ENCODE measurements at regions not wholly inside any gene's neighbourhood (a gene's known extent, or its start where the extent isn't known, plus 50 kb on each side); places are given as distances from the start of the nearest gene placed in this dataset.

DNA sequence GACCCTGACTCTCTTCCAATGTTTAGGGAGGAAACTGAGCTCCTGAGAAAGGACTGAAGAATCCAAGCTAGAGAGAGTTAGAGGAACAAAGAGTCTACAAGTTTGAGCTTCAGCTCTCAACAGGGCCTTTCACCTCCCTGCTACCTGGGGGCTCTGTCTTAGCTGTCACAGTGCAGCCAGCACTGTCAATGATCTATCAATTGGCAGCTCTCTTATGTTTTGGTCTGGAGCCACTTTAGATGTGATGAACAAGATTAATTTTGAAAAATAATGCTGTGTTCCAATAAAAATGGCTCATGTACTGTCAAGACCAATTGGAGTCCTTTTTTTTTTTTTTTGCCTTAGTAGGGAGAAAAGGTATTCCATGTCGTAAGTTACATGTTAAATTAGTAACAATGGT lies 215.8 kb upstream of the TRIB2 start:
- peak overlapping the region in 3 of 4 donors; percentile 40 to 94 (median 92) for H3K4me3 Mint-ChIP-seq
- peaks cover 54 to 66% (median 64%) of the 10 kb centered on the region in 3 donors for H3K4me1 Mint-ChIP-seq
- H3K9me3 Mint-ChIP-seq, result peaks cover 0 to 2% (median 0%) of the 10 kb centered on the region in 3 donors
- peak overlapping the region; percentile 30 to 91 (median 60) for H3K27ac Mint-ChIP-seq
- H3K36me3 Mint-ChIP-seq, result peaks cover 2% of the 10 kb centered on the region
- peaks cover 15% of the 10 kb centered on the region for H3K27me3 Mint-ChIP-seq

DNA sequence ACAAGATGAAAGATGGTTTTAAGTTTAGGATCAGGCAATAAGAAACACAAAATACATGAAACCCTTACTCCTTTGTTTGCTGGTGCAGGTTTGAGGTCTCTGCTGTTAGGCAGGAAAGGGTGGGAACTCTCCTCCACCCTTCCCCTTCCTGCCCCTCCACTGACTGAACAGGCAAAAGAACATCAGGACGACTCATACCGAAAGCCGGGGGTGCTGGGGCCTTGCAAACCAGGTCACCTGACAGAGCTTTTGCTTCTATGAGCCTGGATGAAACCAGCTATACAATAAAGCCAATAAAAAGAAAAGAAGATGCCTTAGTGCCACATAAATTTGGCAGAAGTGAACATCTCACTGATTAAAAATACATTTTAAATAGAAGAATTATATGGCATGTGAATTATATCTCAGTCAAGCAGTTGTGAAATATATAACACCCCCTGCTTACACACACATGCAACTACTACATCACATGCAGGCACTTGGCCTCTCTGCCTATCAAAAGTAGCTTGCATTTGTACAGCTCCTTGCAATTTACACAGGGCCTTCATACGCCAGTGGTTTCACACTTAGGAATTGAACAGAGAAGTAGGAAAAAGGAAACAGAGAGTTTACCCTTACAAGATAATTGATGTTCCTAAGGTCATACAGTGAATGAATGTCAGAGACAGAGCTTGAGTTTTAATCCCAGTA lies 215.1 kb upstream of the TRIB2 start:
- H3K27me3 Mint-ChIP-seq, result peaks cover 16% of the 10 kb centered on the region
- peak overlapping the region; percentile 40 to 94 (median 82) for H3K4me3 Mint-ChIP-seq
- H3K9me3 Mint-ChIP-seq, result no peaks in the 10 kb centered on the region
- peaks cover 2% of the 10 kb centered on the region for H3K36me3 Mint-ChIP-seq
- H3K4me1 Mint-ChIP-seq, result peaks cover 57 to 69% (median 64%) of the 10 kb centered on the region in 3 donors
- peak overlapping the region; percentile 30 to 91 (median 60) for H3K27ac Mint-ChIP-seq

DNA sequence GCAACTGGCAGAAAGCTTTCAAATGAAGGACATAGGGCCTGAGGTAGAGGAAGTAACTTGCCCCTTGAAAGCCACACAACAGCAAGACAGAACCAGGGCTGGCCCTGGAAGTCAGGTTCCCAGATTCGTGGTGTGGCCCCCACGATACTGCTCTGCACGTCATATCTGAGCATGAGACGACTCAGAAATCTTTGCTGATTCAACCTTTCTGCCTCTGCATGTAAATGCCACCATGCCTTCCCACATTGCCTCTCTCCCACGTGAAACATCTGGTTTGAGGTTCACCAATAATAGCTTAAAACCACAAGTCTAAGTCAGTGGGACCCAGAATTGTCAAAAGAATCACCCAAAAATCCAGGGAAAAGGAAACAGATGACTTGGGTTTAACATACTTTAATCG lies 214.0 kb upstream of the TRIB2 start:
- Mint-ChIP-seq H3K27me3 (peaks cover 24% of the 10 kb centered on the region), H3K4me1 (peaks cover 63 to 77% (median 71%) of the 10 kb centered on the region in 3 donors), H3K27ac (peak overlapping the region; percentile 15 to 69 (median 29)), H3K36me3 (peaks cover 2% of the 10 kb centered on the region), H3K9me3 (no peaks in the 10 kb centered on the region), H3K4me3 (peak overlapping the region in 1 of 4 donors; percentile 63)

DNA sequence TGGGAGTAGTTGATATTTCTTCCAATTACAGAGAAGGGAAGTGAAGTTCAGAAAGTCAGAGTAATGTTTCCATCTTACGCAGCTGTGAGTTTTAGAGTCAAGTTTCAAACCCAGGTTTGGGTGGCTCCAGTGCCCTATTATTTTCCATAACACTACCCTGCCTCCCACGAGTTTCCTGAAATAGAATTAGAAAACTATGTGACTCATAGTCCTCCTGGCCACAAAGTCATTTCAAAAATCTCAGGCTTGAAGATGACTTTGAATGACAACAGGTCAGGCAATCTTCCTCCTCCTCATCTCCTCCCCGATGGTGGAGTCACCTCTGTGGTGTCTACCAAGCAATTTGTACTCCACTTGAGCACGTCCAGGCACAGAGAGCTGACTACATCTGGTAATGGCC lies 212.3 kb upstream of the TRIB2 start:
- H3K27me3 Mint-ChIP-seq, result peaks cover 33% of the 10 kb centered on the region
- H3K27ac Mint-ChIP-seq, result no peak overlapping the region
- peak overlapping the region in 1 of 4 donors; percentile 63 for H3K4me3 Mint-ChIP-seq
- H3K4me1 Mint-ChIP-seq, result peaks cover 52 to 66% (median 55%) of the 10 kb centered on the region in 3 donors
- H3K9me3 Mint-ChIP-seq, result no peaks in the 10 kb centered on the region
- peaks cover 3% of the 10 kb centered on the region for H3K36me3 Mint-ChIP-seq

DNA sequence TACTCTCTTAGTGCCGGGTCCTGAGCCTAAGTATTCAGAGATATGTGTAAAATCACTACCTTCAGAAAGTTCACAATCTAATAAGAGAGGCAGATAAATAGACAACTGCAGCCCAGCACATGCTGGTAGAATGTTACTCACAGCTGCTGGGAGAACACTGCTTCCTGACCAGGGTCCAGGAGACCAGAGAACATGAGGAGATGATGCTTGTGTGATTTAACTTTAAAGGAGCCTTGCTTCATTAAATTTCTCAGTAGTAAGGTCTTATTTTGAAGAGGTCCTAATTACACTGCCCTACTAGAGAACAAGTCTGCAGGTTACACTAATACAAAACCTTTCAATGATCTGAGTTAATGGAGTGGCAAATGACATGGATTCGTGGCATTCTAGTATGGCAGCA lies 209.9 kb upstream of the TRIB2 start:
- Mint-ChIP-seq H3K4me1 (peaks cover 32 to 46% (median 34%) of the 10 kb centered on the region in 3 donors), H3K27me3 (peaks cover 43% of the 10 kb centered on the region), H3K36me3 (peaks cover 4% of the 10 kb centered on the region), H3K4me3 (peak overlapping the region in 2 of 4 donors; percentile 58 to 82), H3K9me3 (no peaks in the 10 kb centered on the region), H3K27ac (no peak overlapping the region)

DNA sequence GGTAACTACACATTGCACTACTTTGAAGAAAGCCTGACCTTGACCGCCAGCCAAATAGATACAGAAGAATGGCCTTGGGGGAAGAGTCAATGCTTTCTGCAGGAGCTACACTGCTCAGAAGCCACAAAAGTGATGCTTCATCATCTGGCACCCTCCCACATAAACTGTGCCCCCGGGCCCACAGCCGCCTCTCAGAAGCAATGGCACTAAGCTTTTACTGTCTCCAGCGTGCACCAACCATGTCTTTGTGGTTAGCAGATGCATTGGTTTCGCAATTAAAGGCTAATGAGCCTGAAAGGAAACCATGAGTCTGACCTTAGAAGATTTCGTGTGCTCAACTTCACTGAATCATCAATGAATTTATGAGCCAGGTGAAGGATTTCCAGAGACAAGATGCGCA lies 209.4 kb upstream of the TRIB2 start:
- H3K36me3 Mint-ChIP-seq, result peaks cover 4% of the 10 kb centered on the region
- H3K27ac Mint-ChIP-seq, result no peak overlapping the region
- no peaks in the 10 kb centered on the region for H3K9me3 Mint-ChIP-seq
- H3K27me3 Mint-ChIP-seq, result peaks cover 43% of the 10 kb centered on the region
- H3K4me3 Mint-ChIP-seq, result peak overlapping the region in 2 of 4 donors; percentile 58 to 82
- H3K4me1 Mint-ChIP-seq, result peaks cover 27 to 43% (median 31%) of the 10 kb centered on the region in 3 donors

DNA sequence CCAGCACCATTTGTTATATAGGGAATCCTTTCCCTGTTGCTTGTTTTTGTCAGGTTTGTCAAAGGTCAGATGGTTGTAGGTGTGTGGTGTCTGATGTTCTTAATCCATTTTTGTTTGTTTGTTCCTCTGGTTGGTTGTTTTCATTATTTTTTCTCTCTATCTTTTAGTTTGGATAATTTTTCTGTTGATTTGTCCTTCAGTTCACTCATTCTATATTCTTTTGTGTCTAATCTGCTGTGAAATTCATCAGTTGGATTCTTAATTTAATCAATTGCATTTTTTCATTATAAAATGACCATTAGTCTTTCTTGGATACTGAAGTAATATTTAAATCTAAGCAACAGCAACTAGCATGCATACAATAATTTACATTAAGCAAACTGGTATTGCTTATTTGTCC lies 206.7 kb upstream of the TRIB2 start:
- peak overlapping the region in 1 of 3 donors; percentile 63 for H3K27ac Mint-ChIP-seq
- peaks cover 4% of the 10 kb centered on the region for H3K36me3 Mint-ChIP-seq
- H3K4me3 Mint-ChIP-seq, result no peak overlapping the region
- peaks cover 16 to 30% (median 20%) of the 10 kb centered on the region in 3 donors for H3K4me1 Mint-ChIP-seq
- no peaks in the 10 kb centered on the region for H3K9me3 Mint-ChIP-seq
- H3K27me3 Mint-ChIP-seq, result peaks cover 34% of the 10 kb centered on the region

DNA sequence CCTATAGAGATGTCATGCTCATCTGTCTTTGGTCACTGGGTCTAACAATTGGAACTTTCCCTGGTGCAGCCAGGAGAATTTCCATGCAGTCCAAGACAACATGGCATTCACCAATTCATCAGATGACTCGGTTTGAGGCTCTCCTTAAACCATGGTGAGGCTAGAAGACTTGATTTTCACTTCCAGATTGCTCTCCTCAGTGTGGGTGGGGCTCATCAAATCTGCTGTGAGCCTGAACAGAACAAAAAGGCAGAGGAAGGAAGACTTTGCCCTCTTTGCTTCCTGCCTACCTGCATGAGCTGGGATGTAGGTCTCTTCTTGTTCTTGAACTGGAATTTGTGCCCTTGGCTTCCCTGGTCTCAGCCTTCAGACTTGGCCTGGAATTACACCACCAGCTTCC lies 203.4 kb upstream of the TRIB2 start:
- H3K9me3 Mint-ChIP-seq, result no peaks in the 10 kb centered on the region
- peaks cover 16% of the 10 kb centered on the region for H3K27me3 Mint-ChIP-seq
- H3K36me3 Mint-ChIP-seq, result peaks cover 2% of the 10 kb centered on the region
- H3K4me3 Mint-ChIP-seq, result peak overlapping the region in 1 of 4 donors; percentile 47
- H3K27ac Mint-ChIP-seq, result no peak overlapping the region
- H3K4me1 Mint-ChIP-seq, result peaks cover 0 to 14% (median 5%) of the 10 kb centered on the region in 3 donors

DNA sequence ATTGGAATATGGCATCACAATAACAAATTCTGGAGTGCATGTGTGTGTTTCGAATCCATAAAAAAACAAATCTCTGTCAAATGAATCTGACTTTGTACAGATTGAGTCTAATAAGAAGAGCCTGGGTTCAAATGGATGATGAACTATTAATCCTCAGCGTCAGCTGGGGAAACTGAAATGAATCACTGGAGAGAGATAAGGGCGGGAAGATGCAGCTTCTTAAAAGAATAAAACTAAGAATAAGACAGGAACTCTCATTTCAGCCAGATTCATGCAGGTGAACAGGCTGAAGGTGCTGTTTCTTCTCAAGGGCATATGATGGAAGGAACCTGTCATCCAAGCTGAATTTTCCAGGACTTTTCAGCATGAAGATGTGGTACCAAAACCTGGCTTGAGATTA lies 202.6 kb upstream of the TRIB2 start:
- Mint-ChIP-seq H3K27ac (peak overlapping the region in 1 of 3 donors; percentile 2), H3K9me3 (no peaks in the 10 kb centered on the region), H3K4me3 (no peak overlapping the region), H3K27me3 (peaks cover 13% of the 10 kb centered on the region), H3K4me1 (peaks cover 0 to 12% (median 5%) of the 10 kb centered on the region in 3 donors), H3K36me3 (peaks cover 2% of the 10 kb centered on the region)

DNA sequence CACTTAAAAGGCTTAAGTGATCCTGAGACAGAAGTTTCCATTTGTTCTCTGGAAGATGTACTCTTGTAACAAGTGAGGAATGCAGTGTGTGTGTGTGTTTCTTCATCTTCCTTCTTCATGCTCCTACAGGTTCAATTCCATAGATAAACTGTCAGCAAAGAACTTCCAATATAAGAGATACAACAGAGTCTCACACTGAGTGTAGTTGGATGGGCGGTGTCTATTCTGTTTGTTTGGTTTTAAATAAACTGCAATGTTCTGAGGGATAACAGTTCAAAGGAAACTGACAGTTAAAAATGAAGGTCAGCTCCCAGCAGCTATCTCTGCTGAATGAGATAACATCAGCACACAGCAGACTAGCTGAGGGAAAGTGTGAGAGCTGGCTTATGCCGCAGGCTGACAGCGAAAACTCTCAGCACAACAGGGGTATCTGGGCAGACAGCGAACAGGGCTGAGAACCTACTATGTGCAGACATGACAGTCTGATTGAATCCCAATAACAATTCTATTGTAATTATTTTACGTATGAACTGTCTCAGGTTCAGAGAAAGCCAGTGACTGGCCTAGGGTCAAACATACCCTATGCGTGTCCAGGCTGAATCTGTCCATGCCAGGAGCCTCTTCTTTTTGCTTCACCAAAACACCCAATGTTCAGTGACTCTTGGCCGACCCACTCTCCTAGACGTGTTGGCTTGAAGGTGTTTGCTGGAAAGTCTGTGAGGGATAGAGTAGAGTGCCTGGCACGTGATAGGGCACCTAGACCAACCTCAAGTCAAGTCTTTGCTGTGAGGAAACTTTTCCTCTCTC lies 201.9 kb upstream of the TRIB2 start:
- Mint-ChIP-seq H3K27me3 (peaks cover 8% of the 10 kb centered on the region), H3K27ac (no peak overlapping the region), H3K9me3 (no peaks in the 10 kb centered on the region), H3K4me1 (peaks cover 0 to 12% (median 5%) of the 10 kb centered on the region in 3 donors), H3K36me3 (no peaks in the 10 kb centered on the region), H3K4me3 (no peak overlapping the region)

DNA sequence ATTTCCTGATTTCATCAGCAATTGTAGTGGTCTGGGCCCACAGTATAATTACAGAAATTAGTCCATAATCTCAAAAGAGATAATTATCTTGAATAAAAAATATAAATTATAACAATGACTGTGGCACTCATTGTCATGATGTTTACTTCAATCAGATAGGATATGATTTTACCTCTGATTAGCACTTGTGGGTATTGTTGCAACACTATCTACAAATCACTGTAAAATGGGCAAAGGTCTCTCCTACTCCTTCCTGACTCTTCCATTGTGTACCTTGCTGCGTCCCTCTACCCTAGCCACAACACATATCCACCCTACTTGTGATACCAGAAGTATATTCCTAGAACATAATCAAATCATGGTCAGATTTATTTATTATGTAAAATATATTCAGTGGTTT lies 200.9 kb upstream of the TRIB2 start:
- Mint-ChIP-seq H3K27ac (no peak overlapping the region), H3K4me1 (peaks cover 0 to 12% (median 5%) of the 10 kb centered on the region in 3 donors), H3K27me3 (no peaks in the 10 kb centered on the region), H3K9me3 (no peaks in the 10 kb centered on the region), H3K36me3 (no peaks in the 10 kb centered on the region), H3K4me3 (no peak overlapping the region)

DNA sequence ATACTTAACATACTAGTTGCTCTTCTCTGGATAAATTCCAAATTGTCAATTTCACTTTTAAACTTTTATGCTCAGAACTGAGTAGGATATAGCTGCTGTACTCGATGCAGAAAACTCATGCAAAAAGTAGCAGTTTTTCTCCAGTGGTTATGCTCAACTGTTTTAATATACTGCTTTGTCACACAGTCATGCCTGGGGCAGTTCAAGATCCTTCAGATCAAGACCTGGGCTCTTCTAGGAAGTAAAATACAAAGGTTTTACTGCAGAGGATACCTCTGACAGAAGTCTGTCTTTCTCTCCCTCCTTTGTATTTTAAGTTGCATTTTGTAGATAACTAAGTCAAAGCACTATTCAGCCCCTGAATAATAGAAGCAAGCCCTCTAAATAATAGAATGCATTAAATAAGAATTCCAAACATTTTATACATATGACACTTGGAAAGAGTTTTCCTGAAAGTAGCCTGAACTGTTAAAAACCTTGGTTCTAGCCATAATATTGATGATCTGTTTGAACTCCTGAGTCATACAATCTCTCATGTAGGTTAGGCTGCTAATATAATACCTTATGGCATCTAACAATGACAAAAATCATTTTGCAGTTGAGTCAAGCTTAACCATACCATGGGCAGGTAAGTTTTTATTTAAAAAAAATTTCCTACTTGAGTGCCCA lies 183.3 kb upstream of the TRIB2 start:
- no peak overlapping the region for H3K4me3 Mint-ChIP-seq
- H3K27me3 Mint-ChIP-seq, result peaks cover 11% of the 10 kb centered on the region
- no peaks in the 10 kb centered on the region for H3K9me3 Mint-ChIP-seq
- H3K4me1 Mint-ChIP-seq, result no peaks in the 10 kb centered on the region
- H3K36me3 Mint-ChIP-seq, result peaks cover 3% of the 10 kb centered on the region
- H3K27ac Mint-ChIP-seq, result no peak overlapping the region

DNA sequence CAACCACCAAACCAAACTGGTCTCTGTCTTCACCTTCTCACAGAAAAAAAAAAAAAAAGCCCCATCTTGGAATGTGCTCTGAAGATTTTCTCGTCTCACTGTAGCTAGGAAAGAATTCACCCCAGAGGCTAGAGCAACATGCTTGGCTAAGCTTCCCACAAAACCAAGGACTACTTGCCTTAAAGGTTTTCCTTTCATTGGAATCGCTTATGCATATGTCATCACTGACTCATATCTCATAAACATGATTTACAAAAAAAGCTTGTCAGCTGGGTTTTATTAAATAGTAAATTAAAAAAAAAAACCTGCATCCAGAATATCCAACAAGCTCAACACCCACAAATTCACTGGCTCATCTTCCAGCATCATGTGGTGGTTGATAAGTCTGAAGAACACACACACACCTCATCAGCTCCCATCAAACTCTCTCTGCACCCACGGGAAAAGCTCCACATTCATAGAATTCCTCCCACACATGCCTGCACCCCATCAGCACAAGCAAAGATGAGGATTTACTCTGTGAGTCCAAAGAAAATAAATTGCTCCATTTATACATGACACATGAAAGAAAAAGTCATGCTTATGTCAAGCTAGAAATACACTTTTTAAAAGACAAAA lies 182.0 kb upstream of the TRIB2 start:
- H3K4me3 Mint-ChIP-seq, result peak overlapping the region in 1 of 4 donors; percentile 10
- H3K4me1 Mint-ChIP-seq, result peaks cover 0 to under 1% (median under 1%) of the 10 kb centered on the region in 3 donors
- no peak overlapping the region for H3K27ac Mint-ChIP-seq
- no peaks in the 10 kb centered on the region for H3K9me3 Mint-ChIP-seq
- peaks cover 6% of the 10 kb centered on the region for H3K27me3 Mint-ChIP-seq
- H3K36me3 Mint-ChIP-seq, result peaks cover 3% of the 10 kb centered on the region

DNA sequence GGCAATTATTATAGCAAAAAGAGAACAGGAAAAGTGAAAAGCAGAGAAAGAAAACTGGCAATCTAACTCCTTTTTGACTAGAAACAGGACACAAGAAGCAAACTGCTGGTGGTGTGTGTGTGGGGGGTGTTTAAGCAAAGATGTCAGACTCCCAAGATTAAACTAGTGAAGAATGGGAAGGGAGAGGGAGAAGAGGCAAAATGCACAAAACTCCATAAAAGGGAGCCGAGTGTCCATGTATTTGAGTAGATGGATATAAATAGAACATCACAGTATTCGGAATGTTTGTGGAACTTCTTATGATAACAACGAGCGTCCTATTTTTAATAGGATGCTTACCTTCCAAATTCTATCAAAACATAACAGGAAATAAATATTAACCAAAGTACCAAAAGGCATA lies 179.8 kb upstream of the TRIB2 start:
- H3K27me3 Mint-ChIP-seq, result peaks cover 6% of the 10 kb centered on the region
- H3K9me3 Mint-ChIP-seq, result no peaks in the 10 kb centered on the region
- H3K36me3 Mint-ChIP-seq, result peaks cover 5% of the 10 kb centered on the region
- H3K27ac Mint-ChIP-seq, result no peak overlapping the region
- peaks cover 2 to 7% (median 6%) of the 10 kb centered on the region in 3 donors for H3K4me1 Mint-ChIP-seq
- H3K4me3 Mint-ChIP-seq, result no peak overlapping the region

All from IgD-negative memory B cell (primary cell).